Neural progenitor cell (in vitro differentiated cells): ENCODE measurements at regions not wholly inside any gene's neighbourhood (a gene's known extent, or its start where the extent isn't known, plus 50 kb on each side); places are given as distances from the start of the nearest gene placed in this dataset.

Source experiments
- DNase-seq: peaks from one replicate; pipeline ENCODE4 v3.0.0-alpha.2; 2016; ENCODE audit warnings: low spot score
- H2AFZ ChIP-seq: fragments of 200-600 bp; sonication (generic); replicated peaks from 2 replicates; pipeline ENCODE4 v1.6.1; 2016; ENCODE audit warnings: antibody characterized with exemption
- H3F3A ChIP-seq: fragments of 200-600 bp; sonication (generic); 2 replicates; pipeline ENCODE4 v1.6.1; 2016; ENCODE audit warnings: antibody characterized with exemption, low read depth
- H3K27ac ChIP-seq: fragments of 200-600 bp; sonication (generic); 2 replicates; pipeline ENCODE4 v1.5.1; 2016; ENCODE audit warnings: mild to moderate bottlenecking
- H3K27me3 ChIP-seq: fragments of 200-600 bp; sonication (generic); 2 replicates; pipeline ENCODE4 v1.6.1; 2016; ENCODE audit warnings: mild to moderate bottlenecking, moderate library complexity
- H3K36me3 ChIP-seq: fragments of 200-600 bp; sonication (generic); 2 replicates; pipeline ENCODE4 v1.5.1; 2016
- H3K4me1 ChIP-seq: fragments of 200-600 bp; sonication (generic); 2 replicates; pipeline ENCODE4 v1.6.1; 2016; ENCODE audit warnings: mixed run types
- H3K4me2 ChIP-seq: fragments of 200-600 bp; sonication (generic); 2 replicates; pipeline ENCODE4 v1.6.1; 2016
- H3K4me3 ChIP-seq: fragments of 200-600 bp; sonication (generic); 2 replicates; pipeline ENCODE4 v1.5.1; 2016
- H3K79me2 ChIP-seq: fragments of 200-600 bp; sonication (generic); 2 replicates; pipeline ENCODE4 v1.6.1; 2016; ENCODE audit warnings: low read depth
- H3K9ac ChIP-seq: fragments of 200-600 bp; sonication (generic); 2 replicates; pipeline ENCODE4 v1.6.1; 2016
- H3K9me3 ChIP-seq: fragments of 200-600 bp; sonication (generic); 2 replicates; pipeline ENCODE4 v1.5.1; 2016; ENCODE audit warnings: low read depth
- H4K20me1 ChIP-seq: fragments of 200-600 bp; sonication (generic); 2 replicates; pipeline ENCODE4 v1.6.1; 2016; ENCODE audit warnings: low read depth
- H3K27ac Mint-ChIP-seq: 3 replicates; pipeline ENCODE4 v1.8.0; 2021; ENCODE audit warnings: mixed read lengths
- H3K27me3 Mint-ChIP-seq: 2 replicates; pipeline ENCODE4 v1.8.0; 2022; ENCODE audit warnings: low read depth, mild to moderate bottlenecking, inconsistent platforms, moderate library complexity, mixed read lengths; ENCODE audit not compliant: insufficient read depth
- H3K36me3 Mint-ChIP-seq: 3 replicates; pipeline ENCODE4 v1.8.0; 2021; ENCODE audit warnings: mixed read lengths
- H3K4me1 Mint-ChIP-seq: 3 replicates; pipeline ENCODE4 v1.8.0; 2021; ENCODE audit warnings: mixed read lengths
- H3K4me3 Mint-ChIP-seq: 3 replicates; pipeline ENCODE4 v1.8.0; 2021; ENCODE audit warnings: mild to moderate bottlenecking, moderate library complexity, mixed read lengths
- H3K9me3 Mint-ChIP-seq: 3 replicates; pipeline ENCODE4 v1.8.0; 2020; ENCODE audit warnings: mixed read lengths
- CTCF ChIP-seq: fragments of 200-600 bp; sonication (generic); IDR thresholded peaks from 2 replicates; pipeline ENCODE4 v1.5.1; 2017; ENCODE audit warnings: antibody characterized with exemption, mild to moderate bottlenecking
- EZH2 ChIP-seq: fragments of 200-600 bp; sonication (generic); IDR thresholded peaks from 2 replicates; pipeline ENCODE4 v1.6.1; 2017; ENCODE audit warnings: antibody characterized with exemption, mild to moderate bottlenecking, moderate library complexity
- EZH2phosphoT487 ChIP-seq: fragments of 200-600 bp; sonication (generic); IDR thresholded peaks from 2 replicates; pipeline ENCODE4 v1.6.1; 2017; ENCODE audit warnings: antibody characterized with exemption

DNA sequence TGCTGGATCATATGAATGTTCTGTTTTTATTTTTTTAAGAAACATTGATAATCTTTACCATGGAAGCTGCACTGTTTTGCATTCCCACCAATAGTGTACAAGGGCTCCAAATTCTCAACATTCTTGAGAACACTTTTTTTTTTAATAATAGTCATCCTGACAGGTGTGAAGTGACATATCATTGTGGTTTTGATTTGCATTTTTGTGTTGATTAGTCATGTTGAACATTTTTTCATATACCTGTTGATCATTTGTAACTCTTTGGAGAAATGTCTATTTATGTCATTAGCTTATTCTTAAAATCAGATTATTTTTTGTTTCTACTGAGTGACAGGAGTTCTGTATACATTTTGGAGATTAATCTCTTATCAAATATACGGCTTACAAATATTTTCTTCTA is 408.5 kb downstream of the GLUD2 start:
- Mint-ChIP-seq H3K4me3 (no peak overlapping the region), H3K27ac (no peak overlapping the region), H3K9me3 (peaks cover 2% of the 10 kb centered on the region), H3K36me3 (no peaks in the 10 kb centered on the region), H3K27me3 (peaks cover 2% of the 10 kb centered on the region), H3K4me1 (no peaks in the 10 kb centered on the region)
- Histone ChIP-seq H3K27me3 (no peaks in the 10 kb centered on the region), H2AFZ (no peak overlapping the region), H3K79me2 (no peaks in the 10 kb centered on the region), H3K36me3 (no peaks in the 10 kb centered on the region), H3K9me3 (no peaks in the 10 kb centered on the region), H4K20me1 (no peaks in the 10 kb centered on the region), H3K4me2 (no peak overlapping the region), H3F3A (no peaks in the 10 kb centered on the region), H3K9ac (no peak overlapping the region), H3K27ac (no peak overlapping the region), H3K4me1 (no peaks in the 10 kb centered on the region), H3K4me3 (no peak overlapping the region)
- TF ChIP-seq EZH2phosphoT487 (no peak), CTCF (no peak)
- DNase-seq = no peak

GRCh38 chrX:121456315-121456714 is 408.9 kb downstream of the GLUD2 start:
- H3K4me3 ChIP-seq = no peak overlapping the region
- H3K9me3 ChIP-seq = no peaks in the 10 kb centered on the region
- H3K27me3 ChIP-seq = no peaks in the 10 kb centered on the region
- peaks cover 2% of the 10 kb centered on the region for H3K27me3 Mint-ChIP-seq
- TF ChIP-seq EZH2phosphoT487 (no peak), EZH2 (no peak), CTCF (no peak)
- H3K27ac ChIP-seq = no peak overlapping the region
- no peak for DNase-seq
- H3K36me3 ChIP-seq = no peaks in the 10 kb centered on the region
- no peak overlapping the region for H2AFZ ChIP-seq
- H3K9ac ChIP-seq = no peak overlapping the region
- no peak overlapping the region for H3K4me2 ChIP-seq
- no peaks in the 10 kb centered on the region for H3K4me1 ChIP-seq
- H3K36me3 Mint-ChIP-seq = no peaks in the 10 kb centered on the region
- peaks cover 2% of the 10 kb centered on the region for H3K9me3 Mint-ChIP-seq
- H3F3A ChIP-seq = no peaks in the 10 kb centered on the region
- H3K4me1 Mint-ChIP-seq = no peaks in the 10 kb centered on the region
- no peaks in the 10 kb centered on the region for H3K79me2 ChIP-seq
- H3K27ac Mint-ChIP-seq = no peak overlapping the region
- H3K4me3 Mint-ChIP-seq = no peak overlapping the region
- no peaks in the 10 kb centered on the region for H4K20me1 ChIP-seq

DNA sequence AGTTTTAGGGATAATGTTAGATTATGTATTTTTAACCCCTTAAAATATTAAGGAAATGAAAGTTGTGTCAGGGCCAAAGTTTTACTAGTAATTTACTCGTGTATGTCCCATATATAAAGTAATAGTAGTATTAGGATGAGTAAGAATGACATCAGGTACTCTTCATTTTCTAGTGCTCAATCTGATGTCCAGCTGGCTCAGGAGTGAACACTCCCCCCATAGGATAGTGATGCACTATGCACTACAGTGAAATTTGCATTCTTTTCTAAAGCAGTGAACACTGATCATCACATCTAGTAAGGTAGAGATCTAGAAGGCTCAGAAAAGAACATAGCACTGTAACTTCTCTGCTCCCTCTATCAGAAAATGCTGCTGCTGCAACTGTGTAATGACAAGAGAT is 409.7 kb downstream of the GLUD2 start:
- Histone ChIP-seq H3K4me3 (no peak overlapping the region), H3K4me1 (no peaks in the 10 kb centered on the region), H3K27ac (no peak overlapping the region), H3K27me3 (no peaks in the 10 kb centered on the region), H4K20me1 (no peaks in the 10 kb centered on the region), H3K9me3 (no peaks in the 10 kb centered on the region), H3K36me3 (no peaks in the 10 kb centered on the region), H3K4me2 (no peak overlapping the region), H3F3A (no peaks in the 10 kb centered on the region), H2AFZ (no peak overlapping the region), H3K79me2 (no peaks in the 10 kb centered on the region), H3K9ac (no peak overlapping the region)
- no peak overlapping the region for H3K4me3 Mint-ChIP-seq
- no peak for TF ChIP-seq EZH2phosphoT487
- TF ChIP-seq CTCF = no peak
- TF ChIP-seq EZH2 = no peak
- H3K36me3 Mint-ChIP-seq = no peaks in the 10 kb centered on the region
- H3K27ac Mint-ChIP-seq = no peak overlapping the region
- H3K4me1 Mint-ChIP-seq = no peaks in the 10 kb centered on the region
- H3K27me3 Mint-ChIP-seq = peaks cover 2% of the 10 kb centered on the region
- H3K9me3 Mint-ChIP-seq = peaks cover 2% of the 10 kb centered on the region
- DNase-seq = no peak

DNA sequence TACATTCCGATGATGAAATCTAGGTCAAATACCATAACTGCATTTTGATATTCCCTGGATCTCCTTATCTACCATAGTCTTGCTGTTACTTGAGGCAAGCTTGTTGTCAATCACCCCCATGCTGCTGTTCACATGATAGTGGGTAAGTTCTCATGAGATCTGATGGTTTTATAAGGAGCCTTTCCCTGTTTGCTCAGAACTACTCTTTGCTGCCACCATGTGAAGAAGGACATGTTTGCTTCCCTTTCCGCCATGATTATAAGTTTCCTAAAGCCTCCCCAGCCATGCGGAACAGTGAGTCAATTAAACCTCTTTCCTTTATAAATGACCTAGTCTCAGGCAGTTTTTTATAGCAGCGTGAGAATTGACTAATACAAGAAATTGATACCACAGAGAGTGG is 432.0 kb downstream of the GLUD2 start:
- no peaks in the 10 kb centered on the region for H3K27me3 ChIP-seq
- no peaks in the 10 kb centered on the region for H4K20me1 ChIP-seq
- Mint-ChIP-seq H3K36me3 (no peaks in the 10 kb centered on the region), H3K27ac (no peak overlapping the region), H3K4me3 (no peak overlapping the region), H3K27me3 (peaks cover 2% of the 10 kb centered on the region), H3K4me1 (no peaks in the 10 kb centered on the region), H3K9me3 (peaks cover 4% of the 10 kb centered on the region)
- no peak overlapping the region for H3K27ac ChIP-seq
- no peaks in the 10 kb centered on the region for H3K9me3 ChIP-seq
- no peak overlapping the region for H2AFZ ChIP-seq
- H3K4me2 ChIP-seq = no peak overlapping the region
- H3K4me1 ChIP-seq = no peaks in the 10 kb centered on the region
- no peak overlapping the region for H3K9ac ChIP-seq
- peak; percentile 12 for DNase-seq
- no peaks in the 10 kb centered on the region for H3K36me3 ChIP-seq
- no peaks in the 10 kb centered on the region for H3F3A ChIP-seq
- TF ChIP-seq EZH2phosphoT487 (no peak), EZH2 (no peak), CTCF (peak; percentile 20)
- no peak overlapping the region for H3K4me3 ChIP-seq
- no peaks in the 10 kb centered on the region for H3K79me2 ChIP-seq
